Omental fat pad (tissue), 3 donors: ENCODE measurements at regions not wholly inside any gene's neighbourhood (a gene's known extent, or its start where the extent isn't known, plus 50 kb on each side); places are given as distances from the start of the nearest gene placed in this dataset.

ENCODE experiments used
- ATAC-seq: fragments of 150-250 bp; one replicate; pipeline ENCODE4 v1.9.1; 2016; ENCODE audit warnings: mild to moderate bottlenecking, moderate library complexity; ENCODE audit not compliant: low FRiP score
- DNase-seq: peaks from one replicate; pipeline ENCODE4 v3.0.0-alpha.2; 2019; ENCODE audit warnings: low spot score
- TF ChIP-seq, protein P1 (sequence below), 3 donors: fragments of 450-650 bp; IDR thresholded peaks; one replicate each; pipeline ENCODE4 v1.5.1; 2016 to 2017; ENCODE audit warnings: antibody characterized with exemption in 3 of 3, mild to moderate bottlenecking in 3 of 3, moderate library complexity in 2 of 3

DNA sequence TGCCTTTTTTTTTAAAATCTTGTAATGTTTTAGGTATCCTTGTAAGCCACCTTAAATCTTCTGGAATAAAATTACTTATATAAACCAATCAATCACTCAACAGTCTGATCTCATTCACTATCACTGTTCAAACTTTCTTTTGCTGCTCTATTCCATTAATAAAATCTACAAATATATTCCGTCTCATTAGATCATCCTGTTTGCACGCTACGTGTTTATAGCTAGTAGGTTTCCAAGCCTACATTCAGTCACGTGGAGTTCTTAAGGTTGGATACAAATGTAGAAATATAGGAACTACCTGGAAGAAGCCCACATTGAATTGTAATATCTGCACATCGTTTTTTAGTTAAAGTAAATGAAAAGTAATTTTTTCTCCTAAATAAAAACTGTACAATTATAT lies 274.8 kb upstream of the CNTN4 start:
- no peak for ATAC-seq
- TF ChIP-seq, protein P1, sequence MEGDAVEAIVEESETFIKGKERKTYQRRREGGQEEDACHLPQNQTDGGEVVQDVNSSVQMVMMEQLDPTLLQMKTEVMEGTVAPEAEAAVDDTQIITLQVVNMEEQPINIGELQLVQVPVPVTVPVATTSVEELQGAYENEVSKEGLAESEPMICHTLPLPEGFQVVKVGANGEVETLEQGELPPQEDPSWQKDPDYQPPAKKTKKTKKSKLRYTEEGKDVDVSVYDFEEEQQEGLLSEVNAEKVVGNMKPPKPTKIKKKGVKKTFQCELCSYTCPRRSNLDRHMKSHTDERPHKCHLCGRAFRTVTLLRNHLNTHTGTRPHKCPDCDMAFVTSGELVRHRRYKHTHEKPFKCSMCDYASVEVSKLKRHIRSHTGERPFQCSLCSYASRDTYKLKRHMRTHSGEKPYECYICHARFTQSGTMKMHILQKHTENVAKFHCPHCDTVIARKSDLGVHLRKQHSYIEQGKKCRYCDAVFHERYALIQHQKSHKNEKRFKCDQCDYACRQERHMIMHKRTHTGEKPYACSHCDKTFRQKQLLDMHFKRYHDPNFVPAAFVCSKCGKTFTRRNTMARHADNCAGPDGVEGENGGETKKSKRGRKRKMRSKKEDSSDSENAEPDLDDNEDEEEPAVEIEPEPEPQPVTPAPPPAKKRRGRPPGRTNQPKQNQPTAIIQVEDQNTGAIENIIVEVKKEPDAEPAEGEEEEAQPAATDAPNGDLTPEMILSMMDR (IDR thresholded peaks at IDR 0.05): no peak

DNA sequence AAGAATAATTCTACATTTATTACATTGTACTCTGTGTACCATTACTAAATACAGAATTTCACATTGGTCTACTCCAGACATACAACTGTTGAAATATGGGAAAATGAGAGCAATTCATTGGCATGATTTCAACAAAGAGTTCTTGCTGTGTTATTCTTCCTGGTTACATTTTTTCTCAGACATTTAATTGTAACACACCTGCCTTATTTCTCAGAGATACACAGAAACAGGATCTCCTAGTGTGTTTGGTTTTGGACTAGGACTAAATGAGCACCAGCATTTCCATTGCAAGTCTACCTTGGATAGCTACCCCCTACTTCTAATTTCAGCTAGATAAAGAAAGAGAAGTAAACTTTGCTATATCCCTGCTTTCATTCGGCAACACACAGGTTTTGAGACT lies 274.3 kb upstream of the CNTN4 start:
- TF ChIP-seq, protein P1 (IDR thresholded peaks at IDR 0.05): no peak
- DNase-seq (no peak), ATAC-seq (no peak)

More for the DNA sequence above, 274.8 kb upstream of the CNTN4 start:
- DNase-seq: no peak

DNA sequence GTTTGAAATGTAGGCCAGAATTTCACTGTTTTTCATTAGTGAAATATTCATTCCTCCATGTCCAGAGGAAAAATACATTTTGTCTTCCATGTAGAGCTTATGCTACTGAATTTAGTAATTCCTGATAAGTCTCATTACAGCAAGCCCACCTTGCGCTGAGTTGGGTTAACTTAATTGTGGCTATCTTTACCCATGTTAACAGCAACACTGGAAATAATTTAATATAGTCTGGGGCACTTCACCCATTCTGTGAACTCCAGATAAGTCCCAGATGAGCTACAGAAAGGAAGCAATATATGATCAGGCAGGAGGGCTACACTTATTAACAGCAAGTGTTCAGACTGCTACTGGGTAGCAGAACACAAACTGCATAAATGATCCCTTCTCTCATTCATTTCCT lies 270.1 kb upstream of the CNTN4 start:
- ATAC-seq (no peak), DNase-seq (no peak)
- TF ChIP-seq, protein P1 (IDR thresholded peaks at IDR 0.05): no peak

DNA sequence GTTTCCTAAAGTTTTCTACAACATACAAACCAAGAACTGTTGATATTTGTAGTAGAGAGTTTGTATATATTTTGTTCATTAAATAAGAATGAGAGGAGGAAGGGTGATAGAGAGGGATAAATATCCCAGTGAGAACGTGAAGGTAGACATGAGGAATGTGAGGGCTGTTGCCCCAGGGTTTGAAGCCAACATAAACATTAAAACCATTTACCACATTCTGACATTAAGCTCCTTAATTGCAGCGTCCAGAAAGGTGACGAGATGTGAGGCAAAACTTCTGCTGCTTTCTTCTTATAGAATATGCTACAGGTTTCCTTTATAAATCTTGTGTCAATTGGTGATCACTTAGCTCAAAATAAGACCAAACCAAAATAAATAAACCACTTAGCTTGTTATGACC lies 267.8 kb upstream of the CNTN4 start:
- no peak for DNase-seq
- ATAC-seq: no peak
- TF ChIP-seq, protein P1 (IDR thresholded peaks at IDR 0.05): no peak

DNA sequence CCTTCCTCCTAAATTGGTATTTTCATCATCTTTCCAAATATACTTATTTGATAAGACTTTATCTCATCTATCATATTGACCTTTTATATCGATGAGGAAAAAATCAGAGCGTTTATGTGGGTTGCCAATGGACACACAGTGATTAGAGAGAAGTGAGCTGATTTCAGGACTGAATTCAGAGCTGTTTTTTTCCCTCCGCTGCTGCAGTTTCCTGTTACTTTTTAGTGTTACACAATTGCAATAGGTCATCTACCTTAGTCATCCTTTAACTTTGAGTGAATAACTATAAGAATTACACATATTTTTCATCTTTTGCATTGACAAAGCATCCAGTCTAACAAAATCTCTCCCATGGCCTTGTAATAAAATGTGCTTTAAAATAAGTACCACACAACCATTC lies 266.3 kb upstream of the CNTN4 start:
- TF ChIP-seq, protein P1 (IDR thresholded peaks at IDR 0.05): no peak
- ATAC-seq (no peak), DNase-seq (no peak)

DNA sequence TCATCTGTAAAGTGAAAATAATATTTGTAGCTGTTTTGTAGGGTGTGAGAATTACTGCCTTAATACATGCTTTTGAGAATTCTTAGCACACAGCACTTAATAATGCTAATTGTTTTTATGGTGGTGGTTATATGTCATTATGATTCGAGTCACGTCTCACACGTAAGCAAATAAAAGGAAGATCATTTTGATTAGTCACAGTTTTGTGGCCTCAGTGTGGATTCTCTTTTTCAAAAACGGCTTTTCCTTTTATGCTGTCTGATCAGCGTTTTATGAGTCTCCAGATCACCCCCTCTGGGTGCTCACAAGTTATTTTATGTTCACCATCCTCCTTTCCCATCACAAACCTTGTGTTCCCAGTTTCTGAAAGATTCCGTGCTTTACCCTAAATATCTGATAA lies 255.6 kb upstream of the CNTN4 start:
- no peak for ATAC-seq
- TF ChIP-seq, protein P1 (IDR thresholded peaks at IDR 0.05): no peak

DNA sequence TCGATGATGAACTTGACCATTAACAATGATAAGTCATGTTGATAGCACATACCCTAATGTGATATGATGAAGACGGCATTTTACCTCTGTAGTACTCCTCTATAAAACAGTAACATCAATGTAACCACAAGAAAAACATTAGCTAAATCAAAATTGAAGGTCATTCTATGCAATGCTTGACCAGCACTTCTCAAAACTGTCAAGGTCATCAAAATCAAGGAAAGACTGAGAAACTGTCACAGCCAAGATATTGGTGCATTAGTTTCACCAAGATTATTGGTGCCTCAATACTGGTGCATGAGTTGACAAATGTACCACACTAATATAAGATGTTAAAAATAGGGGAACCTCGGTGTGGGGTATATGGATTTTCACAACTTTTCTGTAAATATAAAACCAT lies 251.1 kb upstream of the CNTN4 start:
- no peak for ATAC-seq
- TF ChIP-seq, protein P1 (IDR thresholded peaks at IDR 0.05): no peak
- DNase-seq: no peak

More for the DNA sequence above, 255.6 kb upstream of the CNTN4 start:
- DNase-seq: no peak
